ENCODE measurements at regions not wholly inside any gene's neighbourhood (a gene's known extent, or its start where the extent isn't known, plus 50 kb on each side); places are given as distances from the start of the nearest gene placed in this dataset.
"Not testable (repeated sequence)": the region's sequence is repeated elsewhere in the genome, so short reads cannot be mapped to it uniquely, and the experiment has no call there.

GRCh38 chr5:13470975-13471374, 473.5 kb downstream of the DNAH5 start:
- DNase-seq, result no peak

DNA sequence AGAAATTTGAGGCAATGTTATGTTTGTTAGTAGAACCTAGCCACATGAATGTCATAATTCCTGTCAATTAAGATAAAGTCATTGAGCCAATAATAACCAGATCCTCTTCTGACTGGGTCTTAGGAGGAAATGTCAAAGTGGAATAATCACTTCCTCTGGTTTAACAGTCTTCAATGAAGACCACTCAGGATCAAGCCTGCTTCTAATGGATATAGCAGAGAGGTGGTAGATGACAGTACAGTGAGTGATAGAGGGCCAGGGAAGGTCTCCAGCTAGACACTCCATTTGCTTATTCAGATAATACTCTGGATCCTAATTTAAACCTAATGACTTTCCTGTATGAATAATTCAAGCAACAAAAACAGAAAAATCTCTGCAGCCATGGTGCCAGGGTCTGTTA, 474.2 kb downstream of the DNAH5 start:
- no peak for DNase-seq

GRCh38 chr5:13464532-13465193, 479.8 kb downstream of the DNAH5 start:
- no peak for DNase-seq

DNA sequence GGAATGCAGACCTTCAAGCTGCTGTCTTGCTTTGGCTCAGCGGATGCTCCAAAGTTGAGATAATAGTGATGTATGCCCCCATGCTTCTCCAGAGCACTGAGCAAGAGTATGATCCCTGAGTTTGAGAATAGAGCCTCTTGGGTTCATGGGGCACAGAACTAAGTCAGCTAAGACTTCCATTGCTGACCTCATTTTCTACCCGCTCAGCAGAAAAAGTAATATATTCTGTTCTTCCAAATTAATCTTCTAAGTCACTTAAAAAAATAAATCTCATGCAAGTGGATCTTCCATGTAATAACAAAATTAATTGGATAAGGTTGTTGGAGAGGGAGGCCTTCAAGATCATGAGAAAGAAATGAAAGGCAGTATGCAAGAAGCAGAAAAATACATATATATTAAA, 483.9 kb downstream of the DNAH5 start:
- DNase-seq, result no peak

DNA sequence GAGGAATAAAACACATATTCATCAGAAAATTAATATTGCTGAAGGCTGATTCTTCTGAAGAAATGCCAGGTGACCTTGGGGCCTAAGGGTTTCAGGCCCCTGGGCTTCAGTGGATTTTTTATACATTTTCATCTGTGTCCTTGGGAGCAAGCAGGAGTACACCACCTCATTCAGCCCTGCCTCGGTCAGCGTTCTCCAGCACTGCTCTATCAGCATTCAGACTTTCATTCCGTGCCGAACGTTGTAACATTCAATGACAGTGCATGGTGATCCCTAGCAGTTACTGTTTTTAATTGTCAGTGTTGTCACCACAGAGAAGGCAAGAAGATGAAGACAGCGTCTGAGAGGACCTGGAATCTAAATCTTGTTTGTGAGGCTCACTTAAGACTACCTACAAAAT, 490.4 kb downstream of the DNAH5 start:
- no peak for DNase-seq

- no peak for DNase-seq
Measured at GRCh38 chr5:13448843-13449242, 495.6 kb downstream of the DNAH5 start.

DNA sequence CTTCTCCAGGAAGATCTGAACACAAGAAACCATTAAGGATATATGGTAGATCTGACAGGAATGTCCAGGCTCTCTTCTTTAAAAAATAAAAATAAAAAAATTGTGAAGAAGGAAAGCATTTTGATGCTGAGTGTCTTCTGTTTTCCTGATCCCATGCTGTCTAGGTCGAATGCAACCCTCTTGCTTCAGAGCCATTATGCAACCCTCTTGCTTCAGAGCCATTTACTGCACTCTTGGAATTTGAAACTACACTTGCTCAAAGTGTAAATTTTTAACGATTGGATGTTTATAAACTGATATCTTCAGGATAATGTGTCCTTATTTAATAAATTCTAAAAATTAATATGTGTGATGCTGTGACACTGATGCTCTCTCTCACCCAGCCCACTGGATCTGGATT, 505.1 kb downstream of the DNAH5 start:
- no peak for DNase-seq

DNA sequence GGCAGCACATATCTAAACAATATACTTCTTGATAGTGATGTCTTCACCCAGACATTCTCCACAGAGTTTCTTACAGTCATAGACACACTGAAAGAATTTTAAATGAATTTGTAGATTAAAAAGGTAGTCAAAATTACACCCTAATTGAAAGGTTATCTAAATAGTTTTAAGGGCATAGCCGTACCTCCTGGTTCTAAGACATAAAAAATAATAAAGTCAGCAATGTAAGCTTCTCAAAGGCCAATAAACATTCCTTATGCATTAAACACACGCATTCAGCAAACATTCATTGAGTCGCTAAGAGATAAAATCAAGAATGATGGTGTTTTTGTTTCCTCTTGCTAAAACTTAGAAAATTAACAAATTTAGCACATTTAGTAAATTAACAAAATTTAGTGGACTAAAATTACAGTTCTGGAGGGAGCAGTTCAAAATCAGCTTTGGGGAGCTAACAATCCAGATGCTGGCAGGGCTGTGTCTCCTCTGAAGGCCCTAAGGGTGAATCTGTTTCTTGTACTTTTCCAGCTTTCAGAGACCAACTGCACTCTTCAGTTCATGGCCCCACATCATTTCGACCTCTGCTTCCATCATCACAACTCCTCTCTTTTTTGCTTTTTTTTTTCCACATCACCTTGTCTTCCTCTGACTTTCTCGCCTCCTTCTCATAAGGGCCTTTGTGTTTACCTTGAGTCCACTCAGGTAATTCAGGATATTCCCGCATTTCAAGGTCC, 516.5 kb downstream of the DNAH5 start:
- no peak for DNase-seq

- DNase-seq, result no peak
Measured at GRCh38 chr5:13412040-13412595, 532.4 kb downstream of the DNAH5 start.

- no peak for DNase-seq
Measured at GRCh38 chr5:13408616-13409015, 535.9 kb downstream of the DNAH5 start.

- DNase-seq, result no peak
Measured at GRCh38 chr5:13403351-13403750, 541.1 kb downstream of the DNAH5 start.

- DNase-seq, result no peak
Measured at GRCh38 chr5:13385066-13385465, 559.4 kb downstream of the DNAH5 start.

DNA sequence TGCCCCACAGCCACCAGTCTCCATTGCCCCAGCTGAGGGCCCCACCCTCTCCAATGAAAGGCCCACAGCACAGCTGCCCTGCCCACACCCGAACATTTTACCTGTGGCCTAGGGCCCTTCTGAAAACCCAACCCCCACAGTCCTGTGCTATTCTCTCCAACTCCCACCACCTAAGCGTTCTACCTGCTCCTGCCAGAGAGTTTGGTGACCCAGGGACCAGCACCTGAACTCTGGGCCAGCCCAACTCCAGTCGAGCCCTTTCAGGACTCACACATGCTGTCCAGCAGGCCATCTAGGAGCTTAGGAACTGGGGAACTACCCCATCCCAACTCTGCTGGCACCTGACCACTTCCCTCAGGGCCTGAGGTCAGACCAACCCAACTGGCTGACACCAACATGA, 562.3 kb downstream of the DNAH5 start:
- no peak for DNase-seq

- no peak for DNase-seq
Measured at GRCh38 chr5:13378091-13378490, 566.4 kb downstream of the DNAH5 start.

GRCh38 chr5:13359344-13359743, 585.1 kb downstream of the DNAH5 start:
- DNase-seq, result no peak

GRCh38 chr5:13358342-13358741, 586.1 kb downstream of the DNAH5 start:
- DNase-seq, result no peak

- DNase-seq, result no peak
Measured at GRCh38 chr5:13357929-13358328, 586.6 kb downstream of the DNAH5 start.

DNA sequence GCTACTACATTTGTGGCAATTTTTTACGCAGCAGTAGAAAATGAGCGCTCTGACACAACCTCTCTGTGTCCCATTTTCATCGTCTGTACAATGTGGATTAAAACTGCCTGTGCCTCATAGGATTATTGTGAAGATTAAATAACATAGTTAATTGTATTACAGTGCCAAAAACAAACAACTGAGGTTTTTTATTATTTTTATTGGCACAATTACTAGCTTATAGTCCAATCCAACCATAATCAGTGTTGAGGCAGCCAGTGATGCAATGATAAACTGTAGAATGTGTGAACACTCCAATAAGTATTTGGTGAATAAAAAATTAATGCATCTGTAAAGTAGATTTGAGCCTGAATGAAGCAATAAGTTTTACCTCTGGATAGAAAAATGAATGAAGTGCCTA, 588.3 kb downstream of the DNAH5 start:
- no peak for DNase-seq

GRCh38 chr5:13354611-13355010, 589.9 kb downstream of the DNAH5 start:
- DNase-seq, result no peak

DNA sequence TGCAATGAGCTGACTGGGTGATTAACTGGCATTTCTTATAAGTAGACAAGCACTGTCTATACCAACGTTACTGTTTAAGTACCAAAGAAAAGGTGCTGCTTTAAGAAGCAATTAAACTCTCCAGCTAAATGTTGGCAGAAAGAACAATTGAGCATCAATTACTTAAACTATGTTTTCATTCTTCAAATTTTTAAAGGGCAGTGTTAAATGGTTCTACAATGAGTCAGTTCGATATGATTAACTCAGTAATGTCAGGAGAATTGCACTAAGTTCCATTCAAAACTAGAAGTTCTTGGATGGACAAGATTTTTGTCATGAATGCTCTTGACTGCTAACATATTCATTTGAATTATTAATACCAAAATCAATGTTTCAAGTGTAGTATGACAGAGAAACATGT, 593.7 kb downstream of the DNAH5 start:
- DNase-seq, result no peak

GRCh38 chr5:13348568-13348967, 595.9 kb downstream of the DNAH5 start:
- no peak for DNase-seq

- DNase-seq, result no peak
Measured at GRCh38 chr5:13346401-13346800, 598.1 kb downstream of the DNAH5 start.

DNA sequence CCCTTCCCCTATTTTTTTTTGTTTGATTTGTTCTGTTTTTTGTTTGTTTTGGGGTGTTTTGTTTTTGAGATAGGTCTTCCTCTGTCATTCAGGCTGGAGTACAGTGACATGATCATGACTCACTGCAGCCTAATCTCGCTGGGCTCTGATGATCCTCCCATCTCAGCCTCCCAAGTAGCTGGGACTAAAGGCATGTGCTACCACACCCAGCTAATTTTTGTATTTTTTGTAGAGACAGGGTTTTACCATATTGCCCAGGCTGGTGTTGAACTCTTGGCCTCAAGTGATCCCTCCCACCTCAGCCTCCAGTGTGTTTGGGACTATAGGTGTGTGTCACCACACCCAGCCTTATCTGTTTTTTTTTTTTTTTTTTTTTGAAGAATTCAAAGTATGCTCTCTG, 605.4 kb downstream of the DNAH5 start:
- DNase-seq, result no peak

GRCh38 chr5:13335026-13335425, 609.5 kb downstream of the DNAH5 start:
- not testable (repeated sequence) for DNase-seq

DNA sequence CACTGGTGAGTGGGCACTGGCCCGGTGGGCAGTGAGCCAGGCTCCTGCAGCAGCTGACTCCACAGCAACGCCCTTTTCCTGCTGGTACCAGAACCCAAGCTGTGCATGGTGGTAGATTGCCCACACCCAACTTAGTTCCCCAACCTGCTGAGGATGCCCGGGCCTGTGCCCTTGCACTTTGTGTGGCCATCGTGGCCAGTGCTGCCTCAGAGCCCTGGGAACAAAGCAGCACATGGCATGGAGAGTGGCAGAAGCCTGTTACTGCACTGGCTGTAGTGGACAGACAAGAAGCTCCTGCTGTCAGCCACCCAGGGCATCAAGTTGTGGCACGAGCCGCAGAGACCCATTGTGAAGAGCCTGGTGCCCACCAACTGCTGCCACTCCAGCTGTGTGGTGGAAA, 612.9 kb downstream of the DNAH5 start:
- DNase-seq, result no peak

Data from midbrain (tissue), 1 donor.